ENCODE measurements at regions not wholly inside any gene's neighbourhood (a gene's known extent, or its start where the extent isn't known, plus 50 kb on each side); places are given as distances from the start of the nearest gene placed in this dataset.

DNA sequence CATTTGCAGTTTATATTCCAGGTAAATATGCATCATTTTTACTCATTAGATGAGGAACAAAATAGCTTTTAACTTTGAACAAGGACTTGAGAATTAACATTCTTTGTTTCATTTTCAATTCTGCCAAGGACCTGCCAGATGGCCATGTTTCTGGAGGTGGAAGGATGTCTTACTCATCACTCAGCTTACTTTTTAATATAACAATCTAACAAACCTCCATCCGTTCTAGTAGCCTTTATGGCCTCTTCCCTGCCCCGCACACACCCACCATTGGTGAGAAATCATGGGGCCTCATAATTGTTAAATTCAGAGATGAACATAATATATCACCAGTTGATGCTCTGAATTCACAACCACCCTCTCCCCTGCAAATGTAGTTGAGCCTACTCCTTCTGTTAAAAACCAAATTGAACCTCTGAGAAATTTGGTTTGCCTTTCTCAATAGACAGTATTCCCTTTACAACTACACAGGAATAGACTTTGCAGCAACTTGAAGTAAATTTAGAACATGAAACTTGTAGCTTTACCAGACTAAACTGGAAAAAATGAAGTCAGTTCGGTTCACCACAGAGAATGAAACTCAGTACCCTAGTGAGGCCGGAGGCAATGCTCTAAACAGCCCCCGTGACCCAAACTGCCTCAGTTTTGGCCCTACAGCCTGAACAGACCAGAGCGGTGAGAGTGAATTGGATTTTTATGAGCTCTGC lies 50.1 kb upstream of the ACSL4 start:
- 70% methylated on average over 6 of the region's 6 CpGs for WGBS (ENCODE audit: missing lambda C conversion rate)
- FAIRE-seq (no peak), ATAC-seq (no peak), DNase-seq (ENCODE audit: low read depth in 1 of 2, low spot score in 1 of 2) (no peak)
- H3K4me2 ChIP-seq: no peak overlapping the region
- ChIA-PET CTCF (interaction anchor here (1.3 kb wide), 1 partner anchor 74 kb away, joined by 4 read pairs; no protein-coding TSS in a partner anchor), POLR2A (no interaction called here)
- no peaks in the 10 kb centered on the region for H3K4me1 ChIP-seq
- TF ChIP-seq FOSB (CRISPR knock-in tag; IDR thresholded peaks at IDR 0.05) (no peak), HDAC2 (IDR thresholded peaks at IDR 0.05) (no peak), FOXS1 (CRISPR knock-in tag; IDR thresholded peaks at IDR 0.05) (no peak), MAFK (IDR thresholded peaks at IDR 0.05; ENCODE audit: partially characterized antibody) (no peak), EHMT2 (IDR thresholded peaks at IDR 0.05; ENCODE audit: low read depth) (no peak), MAX (IDR thresholded peaks at IDR 0.05) (no peak), NPAS2 (CRISPR knock-in tag; IDR thresholded peaks at IDR 0.05; ENCODE audit: borderline replicate concordance) (no peak), CBX8 (IDR thresholded peaks at IDR 0.05) (no peak), KDM1A (IDR thresholded peaks at IDR 0.05; ENCODE audit: low read depth) (no peak), EP300 (IDR thresholded peaks at IDR 0.05) (no peak), MYC (IDR thresholded peaks at IDR 0.05; ENCODE audit: borderline replicate concordance, low read length) (no peak), TP53 (CRISPR knock-in tag; IDR thresholded peaks at IDR 0.05) (no peak), HES2 (IDR thresholded peaks at IDR 0.05) (no peak), KDM5A (IDR thresholded peaks at IDR 0.05) (no peak), EHF (CRISPR knock-in tag; IDR thresholded peaks at IDR 0.05) (no peak), HOXB13 (CRISPR knock-in tag; IDR thresholded peaks at IDR 0.05; ENCODE audit: low read depth) (no peak)
- TF ChIP-seq, protein P1, sequence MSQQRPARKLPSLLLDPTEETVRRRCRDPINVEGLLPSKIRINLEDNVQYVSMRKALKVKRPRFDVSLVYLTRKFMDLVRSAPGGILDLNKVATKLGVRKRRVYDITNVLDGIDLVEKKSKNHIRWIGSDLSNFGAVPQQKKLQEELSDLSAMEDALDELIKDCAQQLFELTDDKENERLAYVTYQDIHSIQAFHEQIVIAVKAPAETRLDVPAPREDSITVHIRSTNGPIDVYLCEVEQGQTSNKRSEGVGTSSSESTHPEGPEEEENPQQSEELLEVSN (IDR thresholded peaks at IDR 0.05; ENCODE audit: borderline replicate concordance, low read depth): no peak
- TF ChIP-seq, protein P2, sequence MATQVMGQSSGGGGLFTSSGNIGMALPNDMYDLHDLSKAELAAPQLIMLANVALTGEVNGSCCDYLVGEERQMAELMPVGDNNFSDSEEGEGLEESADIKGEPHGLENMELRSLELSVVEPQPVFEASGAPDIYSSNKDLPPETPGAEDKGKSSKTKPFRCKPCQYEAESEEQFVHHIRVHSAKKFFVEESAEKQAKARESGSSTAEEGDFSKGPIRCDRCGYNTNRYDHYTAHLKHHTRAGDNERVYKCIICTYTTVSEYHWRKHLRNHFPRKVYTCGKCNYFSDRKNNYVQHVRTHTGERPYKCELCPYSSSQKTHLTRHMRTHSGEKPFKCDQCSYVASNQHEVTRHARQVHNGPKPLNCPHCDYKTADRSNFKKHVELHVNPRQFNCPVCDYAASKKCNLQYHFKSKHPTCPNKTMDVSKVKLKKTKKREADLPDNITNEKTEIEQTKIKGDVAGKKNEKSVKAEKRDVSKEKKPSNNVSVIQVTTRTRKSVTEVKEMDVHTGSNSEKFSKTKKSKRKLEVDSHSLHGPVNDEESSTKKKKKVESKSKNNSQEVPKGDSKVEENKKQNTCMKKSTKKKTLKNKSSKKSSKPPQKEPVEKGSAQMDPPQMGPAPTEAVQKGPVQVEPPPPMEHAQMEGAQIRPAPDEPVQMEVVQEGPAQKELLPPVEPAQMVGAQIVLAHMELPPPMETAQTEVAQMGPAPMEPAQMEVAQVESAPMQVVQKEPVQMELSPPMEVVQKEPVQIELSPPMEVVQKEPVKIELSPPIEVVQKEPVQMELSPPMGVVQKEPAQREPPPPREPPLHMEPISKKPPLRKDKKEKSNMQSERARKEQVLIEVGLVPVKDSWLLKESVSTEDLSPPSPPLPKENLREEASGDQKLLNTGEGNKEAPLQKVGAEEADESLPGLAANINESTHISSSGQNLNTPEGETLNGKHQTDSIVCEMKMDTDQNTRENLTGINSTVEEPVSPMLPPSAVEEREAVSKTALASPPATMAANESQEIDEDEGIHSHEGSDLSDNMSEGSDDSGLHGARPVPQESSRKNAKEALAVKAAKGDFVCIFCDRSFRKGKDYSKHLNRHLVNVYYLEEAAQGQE (IDR thresholded peaks at IDR 0.05): no peak
- H3K4me3 ChIP-seq: no peak overlapping the region
- no peak overlapping the region for H3K27ac ChIP-seq
- no peaks in the 10 kb centered on the region for H3K9me3 ChIP-seq

GRCh38 chrX:109783701-109784079 lies 50.6 kb upstream of the ACSL4 start:
- WGBS (ENCODE audit: missing lambda C conversion rate): 45% methylated on average over 5 of the region's 5 CpGs
- Histone ChIP-seq H3K4me1 (no peaks in the 10 kb centered on the region), H3K4me2 (no peak overlapping the region), H3K9me3 (no peaks in the 10 kb centered on the region), H3K27ac (no peak overlapping the region), H3K4me3 (no peak overlapping the region)
- DNase-seq (ENCODE audit: low read depth in 1 of 2, low spot score in 1 of 2): no peak
- TF ChIP-seq HOXA7 (CRISPR knock-in tag; IDR thresholded peaks at IDR 0.05): no peak
- no peak for TF ChIP-seq HMGXB4 (CRISPR knock-in tag; IDR thresholded peaks at IDR 0.05; ENCODE audit: borderline replicate concordance)
- ChIA-PET CTCF (interaction anchor here (1.3 kb wide), 1 partner anchor 74 kb away, joined by 4 read pairs; no protein-coding TSS in a partner anchor), POLR2A (no interaction called here)
- no peak for FAIRE-seq
- ATAC-seq: no peak
